Epithelial cell of proximal tubule (primary cell): ENCODE measurements at regions not wholly inside any gene's neighbourhood (a gene's known extent, or its start where the extent isn't known, plus 50 kb on each side); places are given as distances from the start of the nearest gene placed in this dataset.
"Not testable (repeated sequence)": the region's sequence is repeated elsewhere in the genome, so short reads cannot be mapped to it uniquely, and the experiment has no call there.

Experiments
- DNase-seq: peaks from one replicate; pipeline ENCODE4 v3.0.0-alpha.2; 2011; ENCODE audit warnings: low read depth
- H3K4me3 ChIP-seq: 2 replicates; pipeline ENCODE4 v1.5.1; 2011; ENCODE audit warnings: low read depth, mild to moderate bottlenecking, low read length
- CTCF ChIP-seq: conservative IDR thresholded peaks from 2 replicates; pipeline ENCODE4 v1.5.1; 2012; ENCODE audit warnings: low read depth, mild to moderate bottlenecking, low read length

DNA sequence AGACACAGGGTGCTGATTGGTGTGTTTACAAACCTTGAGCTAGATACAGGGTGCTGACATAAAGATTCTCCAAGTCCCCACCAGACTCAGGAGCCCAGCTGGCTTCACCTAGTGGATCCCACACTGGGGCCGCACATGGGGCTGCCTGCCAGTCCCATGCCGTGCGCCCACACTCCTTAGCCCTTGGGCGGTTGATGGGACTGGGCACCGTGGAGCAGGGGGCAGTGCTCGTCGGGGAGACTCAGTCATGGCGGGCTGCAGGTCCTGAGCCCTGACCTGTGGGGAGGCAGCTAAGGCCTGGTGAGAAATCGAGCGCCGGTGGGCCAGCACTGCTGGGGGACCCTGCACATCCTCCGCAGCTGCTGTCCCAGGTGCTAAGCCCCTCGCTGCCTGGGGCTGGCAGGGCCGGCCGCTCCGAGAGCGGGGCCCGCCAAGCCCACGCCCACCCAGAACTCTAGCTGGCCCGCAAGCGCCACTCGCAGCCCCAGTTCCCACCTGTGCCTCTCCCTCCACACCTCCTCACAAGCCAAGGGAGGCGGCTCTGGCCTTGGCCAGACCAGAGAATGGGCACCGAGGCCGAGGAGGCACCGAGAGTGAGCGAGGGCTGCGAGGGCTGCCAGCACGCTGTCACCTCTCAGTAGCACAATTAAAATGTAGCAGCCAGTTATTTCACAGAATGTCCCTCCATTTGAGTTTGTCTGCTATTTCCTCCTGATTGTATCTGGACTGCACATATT is 76.1 kb upstream of the PNPLA4 start:
- no peak for DNase-seq
- TF ChIP-seq CTCF: no peak
- no peak overlapping the region for H3K4me3 ChIP-seq

DNA sequence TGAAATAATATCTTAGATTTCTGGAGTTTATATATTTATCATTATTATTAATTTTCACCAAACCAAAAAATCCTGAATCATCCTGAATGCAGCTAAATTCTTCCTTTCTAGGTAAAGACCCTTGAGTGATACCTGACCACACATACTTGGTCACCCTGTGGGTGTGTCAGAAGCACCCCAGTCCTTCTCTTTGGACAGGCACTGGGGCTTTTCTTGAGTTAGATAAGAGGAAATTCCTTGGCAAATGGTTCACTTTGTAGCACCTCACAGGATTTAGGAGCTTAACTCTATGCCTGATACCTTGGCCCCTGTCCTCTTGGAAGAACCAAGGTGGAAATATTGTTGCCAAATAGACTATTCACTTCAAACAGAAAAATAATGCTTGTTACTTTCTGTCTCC is 69.6 kb upstream of the PNPLA4 start:
- no peak overlapping the region for H3K4me3 ChIP-seq
- no peak for TF ChIP-seq CTCF
- DNase-seq: no peak

DNA sequence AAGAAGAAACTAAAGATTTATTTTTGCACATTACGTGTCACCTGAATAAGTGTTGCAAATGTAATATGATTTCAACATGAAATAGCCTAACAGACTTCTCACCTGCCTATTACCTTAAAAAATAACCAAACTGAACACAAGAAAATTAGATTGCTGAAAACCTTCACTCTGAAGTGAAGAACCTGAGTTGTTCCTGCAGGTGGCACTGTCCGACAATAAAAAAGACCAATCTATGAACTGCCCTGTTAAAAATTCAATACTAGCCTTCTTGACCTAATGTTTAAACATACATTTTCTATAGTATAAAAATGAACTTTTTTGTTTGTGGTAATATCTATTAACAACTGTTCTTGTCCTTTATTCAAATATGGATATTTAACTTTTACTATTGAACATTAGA is 69.2 kb upstream of the PNPLA4 start:
- TF ChIP-seq CTCF: peak; percentile 58
- no peak overlapping the region for H3K4me3 ChIP-seq
- DNase-seq: no peak

GRCh38 chrX:7993873-7994272 is 66.7 kb upstream of the PNPLA4 start:
- DNase-seq: no peak
- H3K4me3 ChIP-seq: no peak overlapping the region
- TF ChIP-seq CTCF: no peak

- not testable (repeated sequence) for H3K4me3 ChIP-seq, DNase-seq
These were observed 61.0 kb upstream of the PNPLA4 start for GRCh38 chrX:7988013-7988759.

GRCh38 chrX:7987160-7988012 is 60.2 kb upstream of the PNPLA4 start:
- no peak for TF ChIP-seq CTCF
- no peak overlapping the region for H3K4me3 ChIP-seq
- no peak for DNase-seq

DNA sequence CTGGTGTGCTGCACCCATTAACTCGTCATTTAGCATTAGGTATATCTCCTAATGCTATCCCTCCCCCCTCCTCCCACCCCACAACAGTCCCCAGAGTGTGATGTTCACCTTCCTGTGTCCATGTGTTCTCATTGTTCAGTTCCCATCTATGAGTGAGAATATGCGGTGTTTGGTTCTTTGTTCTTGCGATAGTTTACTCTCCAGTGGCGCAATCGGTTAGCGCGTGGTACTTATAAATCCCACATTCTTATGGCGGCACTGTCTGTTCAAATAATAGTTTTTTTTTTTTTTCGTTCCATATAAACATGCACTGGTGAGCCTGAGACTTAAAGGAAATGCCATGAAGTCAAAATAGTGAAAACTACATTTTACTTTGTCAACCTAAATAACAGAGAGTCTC is 59.5 kb upstream of the PNPLA4 start:
- DNase-seq, H3K4me3 ChIP-seq: not testable (repeated sequence)
